Neural cell (in vitro differentiated cells): ENCODE measurements at regions not wholly inside any gene's neighbourhood (a gene's known extent, or its start where the extent isn't known, plus 50 kb on each side); places are given as distances from the start of the nearest gene placed in this dataset.

ENCODE experiments used
- H2AFZ ChIP-seq: fragments of 200-600, 300-800 bp; sonication (generic), shearing (Covaris generic); 2 replicates; pipeline ENCODE4 v1.6.0; 2014; ENCODE audit warnings: low read depth, mild to moderate bottlenecking, antibody characterized with exemption, low read length, moderate library complexity
- H3F3A ChIP-seq: fragments of 200-600 bp; shearing (Covaris generic); 2 replicates; pipeline ENCODE4 v1.6.1; 2016; ENCODE audit warnings: mild to moderate bottlenecking, moderate library complexity, mixed read lengths, antibody characterized with exemption, low read length; ENCODE audit not compliant: insufficient read depth, poor library complexity, severe bottlenecking
- H3K27ac ChIP-seq: fragments of 200-600, 300-800 bp; sonication (generic), shearing (Covaris generic); 2 replicates; pipeline ENCODE4 v1.5.1; 2014; ENCODE audit warnings: mild to moderate bottlenecking, low read length, moderate library complexity
- H3K27me3 ChIP-seq: fragments of 300-800, 200-600 bp; sonication (generic), shearing (Covaris generic); 2 replicates; pipeline ENCODE4 v1.6.0; 2014; ENCODE audit warnings: mild to moderate bottlenecking, low read depth, low read length, moderate library complexity; ENCODE audit not compliant: insufficient read depth
- H3K36me3 ChIP-seq: fragments of 300-800, 200-600 bp; sonication (generic), shearing (Covaris generic); 2 replicates; pipeline ENCODE4 v1.5.1; 2014; ENCODE audit warnings: mild to moderate bottlenecking, antibody characterized with exemption, low read length, moderate library complexity; ENCODE audit not compliant: insufficient read depth
- H3K4me2 ChIP-seq: fragments of 300-800, 200-600 bp; sonication (generic), shearing (Covaris generic); 2 replicates; pipeline ENCODE4 v1.6.0; 2014; ENCODE audit warnings: mild to moderate bottlenecking, low read length
- H3K4me3 ChIP-seq: fragments of 300-800, 200-600 bp; sonication (generic), shearing (Covaris generic); 2 replicates; pipeline ENCODE4 v1.5.1; 2014; ENCODE audit warnings: mild to moderate bottlenecking, low read length, moderate library complexity
- H3K79me2 ChIP-seq: fragments of 200-600 bp; shearing (Covaris generic); replicated peaks from 2 replicates; pipeline ENCODE4 v1.6.0; 2014; ENCODE audit warnings: mild to moderate bottlenecking, low read length, moderate library complexity; ENCODE audit not compliant: insufficient read depth
- H3K9ac ChIP-seq: fragments of 300-800, 200-600 bp; sonication (generic), shearing (Covaris generic); 2 replicates; pipeline ENCODE4 v1.6.1; 2016; ENCODE audit warnings: mild to moderate bottlenecking, low read length, mixed read lengths
- H3K9me2 ChIP-seq: fragments of 200-600 bp; shearing (Covaris generic); 2 replicates; pipeline ENCODE4 v1.6.1; 2016; ENCODE audit warnings: mild to moderate bottlenecking, low read length, mixed read lengths; ENCODE audit not compliant: insufficient read depth
- H3K9me3 ChIP-seq: fragments of 200-600, 300-800 bp; sonication (generic), shearing (Covaris generic); 2 replicates; pipeline ENCODE4 v1.6.1; 2016; ENCODE audit warnings: mild to moderate bottlenecking, mixed run types, low read length, moderate library complexity, mixed read lengths
- H4K20me1 ChIP-seq: fragments of 200-600 bp; shearing (Covaris generic); 2 replicates; pipeline ENCODE4 v1.6.1; 2016; ENCODE audit warnings: mild to moderate bottlenecking, mixed run types; ENCODE audit not compliant: insufficient read depth
- EP300 ChIP-seq: fragments of 450-650 bp; conservative IDR thresholded peaks from 2 replicates; pipeline ENCODE4 v1.6.1; 2014; ENCODE audit warnings: antibody characterized with exemption, mild to moderate bottlenecking, moderate library complexity; ENCODE audit not compliant: poor library complexity, severe bottlenecking
- EZH2 ChIP-seq: fragments of 200-600, 300-800 bp; shearing (Covaris generic), sonication (generic); IDR thresholded peaks from 2 replicates; pipeline ENCODE4 v1.6.1; 2014; ENCODE audit warnings: antibody characterized with exemption, low read length, borderline replicate concordance, mild to moderate bottlenecking; ENCODE audit not compliant: insufficient read depth, poor library complexity, severe bottlenecking
- MXI1 ChIP-seq: fragments of 450-650 bp; conservative IDR thresholded peaks from 2 replicates; pipeline ENCODE4 v1.6.1; 2014; ENCODE audit warnings: antibody characterized with exemption, mild to moderate bottlenecking; ENCODE audit not compliant: poor library complexity, severe bottlenecking
- POLR2AphosphoS5 ChIP-seq: IDR thresholded peaks from 2 replicates; pipeline ENCODE4 v1.6.1; 2012
- RAD21 ChIP-seq: fragments of 450-650 bp; conservative IDR thresholded peaks from 2 replicates; pipeline ENCODE4 v1.6.1; 2014; ENCODE audit warnings: antibody characterized with exemption, mild to moderate bottlenecking, moderate library complexity
- SMC3 ChIP-seq: fragments of 450-650 bp; conservative IDR thresholded peaks from 2 replicates; pipeline ENCODE4 v1.6.1; 2014; ENCODE audit warnings: antibody characterized with exemption, mild to moderate bottlenecking, moderate library complexity; ENCODE audit not compliant: poor library complexity
- TAF1 ChIP-seq: IDR thresholded peaks from 2 replicates; pipeline ENCODE4 v1.6.1; 2012; ENCODE audit warnings: low read depth
- TF ChIP-seq, protein P1 (sequence below): fragments of 450-650 bp; IDR thresholded peaks from 2 replicates; pipeline ENCODE4 v1.5.1; 2014; ENCODE audit warnings: antibody characterized with exemption, mild to moderate bottlenecking, moderate library complexity; ENCODE audit not compliant: poor library complexity, severe bottlenecking
- TF ChIP-seq, protein P2 (sequence below): IDR thresholded peaks from 2 replicates; pipeline ENCODE4 v1.6.1; 2012; ENCODE audit warnings: borderline replicate concordance

DNA sequence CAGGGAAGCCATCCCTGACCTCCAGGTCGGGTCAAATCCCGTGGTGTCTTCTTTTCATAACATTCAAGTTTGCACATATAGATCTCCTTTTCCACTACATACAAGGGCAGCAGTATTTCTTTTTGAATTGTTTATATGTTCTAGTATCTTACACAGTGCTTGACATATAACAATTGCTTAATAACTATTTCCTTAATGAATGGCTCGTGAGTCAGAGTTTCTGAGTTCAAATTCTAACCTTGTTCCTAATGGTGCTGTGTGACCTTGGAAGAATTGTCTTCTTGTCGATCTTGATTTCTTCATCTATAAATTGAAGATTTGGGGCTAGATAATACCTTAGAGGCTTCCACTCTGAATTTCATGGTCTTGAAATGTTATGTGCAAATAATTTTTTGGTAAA is 57.2 kb upstream of the PELI2 start:
- H3K79me2 ChIP-seq: no peaks in the 10 kb centered on the region
- H3K9me2 ChIP-seq: no peaks in the 10 kb centered on the region
- H3K9me3 ChIP-seq: no peaks in the 10 kb centered on the region
- H3K4me2 ChIP-seq: no peak overlapping the region
- H3K36me3 ChIP-seq: no peaks in the 10 kb centered on the region
- no peak overlapping the region for H3K27ac ChIP-seq
- no peaks in the 10 kb centered on the region for H4K20me1 ChIP-seq
- no peaks in the 10 kb centered on the region for H3F3A ChIP-seq
- no peak overlapping the region for H2AFZ ChIP-seq
- H3K9ac ChIP-seq: no peak overlapping the region
- TF ChIP-seq, protein P1, sequence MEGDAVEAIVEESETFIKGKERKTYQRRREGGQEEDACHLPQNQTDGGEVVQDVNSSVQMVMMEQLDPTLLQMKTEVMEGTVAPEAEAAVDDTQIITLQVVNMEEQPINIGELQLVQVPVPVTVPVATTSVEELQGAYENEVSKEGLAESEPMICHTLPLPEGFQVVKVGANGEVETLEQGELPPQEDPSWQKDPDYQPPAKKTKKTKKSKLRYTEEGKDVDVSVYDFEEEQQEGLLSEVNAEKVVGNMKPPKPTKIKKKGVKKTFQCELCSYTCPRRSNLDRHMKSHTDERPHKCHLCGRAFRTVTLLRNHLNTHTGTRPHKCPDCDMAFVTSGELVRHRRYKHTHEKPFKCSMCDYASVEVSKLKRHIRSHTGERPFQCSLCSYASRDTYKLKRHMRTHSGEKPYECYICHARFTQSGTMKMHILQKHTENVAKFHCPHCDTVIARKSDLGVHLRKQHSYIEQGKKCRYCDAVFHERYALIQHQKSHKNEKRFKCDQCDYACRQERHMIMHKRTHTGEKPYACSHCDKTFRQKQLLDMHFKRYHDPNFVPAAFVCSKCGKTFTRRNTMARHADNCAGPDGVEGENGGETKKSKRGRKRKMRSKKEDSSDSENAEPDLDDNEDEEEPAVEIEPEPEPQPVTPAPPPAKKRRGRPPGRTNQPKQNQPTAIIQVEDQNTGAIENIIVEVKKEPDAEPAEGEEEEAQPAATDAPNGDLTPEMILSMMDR: no peak
- TF ChIP-seq, protein P2, sequence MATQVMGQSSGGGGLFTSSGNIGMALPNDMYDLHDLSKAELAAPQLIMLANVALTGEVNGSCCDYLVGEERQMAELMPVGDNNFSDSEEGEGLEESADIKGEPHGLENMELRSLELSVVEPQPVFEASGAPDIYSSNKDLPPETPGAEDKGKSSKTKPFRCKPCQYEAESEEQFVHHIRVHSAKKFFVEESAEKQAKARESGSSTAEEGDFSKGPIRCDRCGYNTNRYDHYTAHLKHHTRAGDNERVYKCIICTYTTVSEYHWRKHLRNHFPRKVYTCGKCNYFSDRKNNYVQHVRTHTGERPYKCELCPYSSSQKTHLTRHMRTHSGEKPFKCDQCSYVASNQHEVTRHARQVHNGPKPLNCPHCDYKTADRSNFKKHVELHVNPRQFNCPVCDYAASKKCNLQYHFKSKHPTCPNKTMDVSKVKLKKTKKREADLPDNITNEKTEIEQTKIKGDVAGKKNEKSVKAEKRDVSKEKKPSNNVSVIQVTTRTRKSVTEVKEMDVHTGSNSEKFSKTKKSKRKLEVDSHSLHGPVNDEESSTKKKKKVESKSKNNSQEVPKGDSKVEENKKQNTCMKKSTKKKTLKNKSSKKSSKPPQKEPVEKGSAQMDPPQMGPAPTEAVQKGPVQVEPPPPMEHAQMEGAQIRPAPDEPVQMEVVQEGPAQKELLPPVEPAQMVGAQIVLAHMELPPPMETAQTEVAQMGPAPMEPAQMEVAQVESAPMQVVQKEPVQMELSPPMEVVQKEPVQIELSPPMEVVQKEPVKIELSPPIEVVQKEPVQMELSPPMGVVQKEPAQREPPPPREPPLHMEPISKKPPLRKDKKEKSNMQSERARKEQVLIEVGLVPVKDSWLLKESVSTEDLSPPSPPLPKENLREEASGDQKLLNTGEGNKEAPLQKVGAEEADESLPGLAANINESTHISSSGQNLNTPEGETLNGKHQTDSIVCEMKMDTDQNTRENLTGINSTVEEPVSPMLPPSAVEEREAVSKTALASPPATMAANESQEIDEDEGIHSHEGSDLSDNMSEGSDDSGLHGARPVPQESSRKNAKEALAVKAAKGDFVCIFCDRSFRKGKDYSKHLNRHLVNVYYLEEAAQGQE: no peak
- TF ChIP-seq RAD21 (no peak), TAF1 (no peak), EP300 (no peak), MXI1 (no peak), EZH2 (no peak), SMC3 (no peak), POLR2AphosphoS5 (no peak)
- H3K27me3 ChIP-seq: no peaks in the 10 kb centered on the region
- no peak overlapping the region for H3K4me3 ChIP-seq

DNA sequence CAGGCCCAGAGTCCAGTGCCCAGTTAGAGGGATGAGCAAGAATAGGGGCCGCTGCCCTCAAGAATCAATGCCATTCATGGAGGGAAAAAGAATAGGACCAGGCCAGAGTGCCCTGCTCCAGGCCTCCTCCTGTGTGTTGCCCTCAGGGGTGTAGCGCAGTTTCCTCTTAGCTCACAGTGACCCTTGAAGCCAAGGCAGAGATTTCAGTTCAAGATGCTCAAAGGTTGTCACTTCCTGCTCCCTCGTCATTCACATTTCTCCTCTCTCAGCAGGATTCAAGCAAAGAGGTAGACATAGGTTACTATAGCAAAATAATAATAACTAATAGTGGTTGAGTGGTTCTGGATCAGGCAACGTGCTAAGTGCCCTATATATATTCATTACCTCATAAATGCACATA is 55.1 kb upstream of the PELI2 start:
- Histone ChIP-seq H3K9me2 (no peaks in the 10 kb centered on the region), H3K9ac (no peak overlapping the region), H3K36me3 (no peaks in the 10 kb centered on the region), H2AFZ (no peak overlapping the region), H3K4me2 (no peak overlapping the region), H3K79me2 (no peaks in the 10 kb centered on the region), H3K27me3 (no peaks in the 10 kb centered on the region), H3F3A (no peaks in the 10 kb centered on the region), H4K20me1 (no peaks in the 10 kb centered on the region), H3K9me3 (no peaks in the 10 kb centered on the region), H3K27ac (no peak overlapping the region), H3K4me3 (no peak overlapping the region)
- TF ChIP-seq, protein P2: no peak
- no peak for TF ChIP-seq EP300
- TF ChIP-seq POLR2AphosphoS5: no peak
- no peak for TF ChIP-seq RAD21
- TF ChIP-seq SMC3: no peak
- no peak for TF ChIP-seq MXI1
- TF ChIP-seq TAF1: no peak
- TF ChIP-seq, protein P1: no peak
- no peak for TF ChIP-seq EZH2
